Calu3 (cell line): ENCODE measurements at regions not wholly inside any gene's neighbourhood (a gene's known extent, or its start where the extent isn't known, plus 50 kb on each side); places are given as distances from the start of the nearest gene placed in this dataset.

Experiments
- BruUV-seq: library from RNA; stranded (reverse); fragments of 400-500 nt; replicated peaks from 2 replicates; lab custom pipeline; 2021; lab: Mats Ljungman, UMichigan
- CTCF ChIA-PET: fragments of 300-600 bp; sonication (Branson Sonifier 250); formaldehyde crosslinking; loops from one replicate; lab custom pipeline; 2022; ENCODE audit warnings: antibody characterized with exemption; lab: Charles Lee
- DNase-seq: peaks from one replicate; pipeline ENCODE4 v3.0.0; 2022
- H3K27ac Mint-ChIP-seq: one replicate; pipeline ENCODE4 v1.8.0; 2022; ENCODE audit warnings: mixed read lengths; ENCODE audit not compliant: unreplicated experiment
- H3K27me3 Mint-ChIP-seq: one replicate; pipeline ENCODE4 v1.8.0; 2022; ENCODE audit warnings: mixed read lengths; ENCODE audit not compliant: unreplicated experiment
- H3K36me3 Mint-ChIP-seq: one replicate; pipeline ENCODE4 v1.8.0; 2022; ENCODE audit warnings: mild to moderate bottlenecking, moderate library complexity, mixed read lengths; ENCODE audit not compliant: insufficient read depth, unreplicated experiment
- H3K4me1 Mint-ChIP-seq: one replicate; pipeline ENCODE4 v1.8.0; 2022; ENCODE audit warnings: mild to moderate bottlenecking, low read depth, mixed read lengths; ENCODE audit not compliant: unreplicated experiment
- H3K4me3 Mint-ChIP-seq: one replicate; pipeline ENCODE4 v1.8.0; 2022; ENCODE audit warnings: mild to moderate bottlenecking, low read depth, moderate library complexity, mixed read lengths; ENCODE audit not compliant: unreplicated experiment
- H3K9me3 Mint-ChIP-seq: one replicate; pipeline ENCODE4 v1.8.0; 2022; ENCODE audit warnings: low read depth, mixed read lengths; ENCODE audit not compliant: unreplicated experiment
- CTCF ChIP-seq: fragments of 200-600 bp; IDR thresholded peaks from one replicate; pipeline ENCODE4 v1.8.0; 2022; ENCODE audit warnings: antibody characterized with exemption; ENCODE audit not compliant: unreplicated experiment
- intact Hi-C: fragments of 100-400 bp; cut with micrococcal nuclease; formaldehyde crosslinking; loops from one replicate; pipeline ENCODE4 v1.10.0; 2022; ENCODE audit not compliant: unreplicated experiment

- CTCF ChIA-PET = no interaction called here
Observed at GRCh38 chr12:58765076-58765475, 155.2 kb downstream of the LRIG3 start.

GRCh38 chr12:58765653-58766512 is 154.4 kb downstream of the LRIG3 start:
- Mint-ChIP-seq H3K4me3 (no peak overlapping the region), H3K4me1 (peaks cover 18% of the 10 kb centered on the region), H3K27me3 (no peaks in the 10 kb centered on the region), H3K36me3 (no peaks in the 10 kb centered on the region), H3K27ac (peak overlapping the region; percentile 7), H3K9me3 (peaks cover 3% of the 10 kb centered on the region)
- no peak for TF ChIP-seq CTCF
- CTCF ChIA-PET = interaction anchor here (0.9 kb wide), 1 partner anchor 49 kb away, joined by 3 read pairs; no protein-coding TSS in a partner anchor
- intact Hi-C loops = no loop called here
- DNase-seq = peak; percentile 4
- no TSS peak for BruUV-seq

More at GRCh38 chr12:58765076-58765475, 155.2 kb downstream of the LRIG3 start:
- Mint-ChIP-seq H3K9me3 (peaks cover 3% of the 10 kb centered on the region), H3K36me3 (no peaks in the 10 kb centered on the region), H3K27me3 (no peaks in the 10 kb centered on the region), H3K27ac (no peak overlapping the region), H3K4me3 (no peak overlapping the region), H3K4me1 (peaks cover 18% of the 10 kb centered on the region)
- BruUV-seq = no TSS peak
- intact Hi-C loops = no loop called here
- no peak for TF ChIP-seq CTCF
- no peak for DNase-seq

GRCh38 chr12:58766513-58766870 is 153.8 kb downstream of the LRIG3 start:
- intact Hi-C loops = no loop called here
- CTCF ChIA-PET = interaction anchor here (0.9 kb wide), 1 partner anchor 50 kb away, joined by 3 read pairs; no protein-coding TSS in a partner anchor
- BruUV-seq = no TSS peak
- Mint-ChIP-seq H3K36me3 (no peaks in the 10 kb centered on the region), H3K27me3 (no peaks in the 10 kb centered on the region), H3K27ac (peak overlapping the region; percentile 7), H3K9me3 (peaks cover 3% of the 10 kb centered on the region), H3K4me1 (peaks cover 18% of the 10 kb centered on the region), H3K4me3 (no peak overlapping the region)
- no peak for TF ChIP-seq CTCF
- DNase-seq = no peak

- intact Hi-C loops = no loop called here
- Mint-ChIP-seq H3K9me3 (peaks cover 3% of the 10 kb centered on the region), H3K36me3 (no peaks in the 10 kb centered on the region), H3K27me3 (no peaks in the 10 kb centered on the region), H3K4me1 (peaks cover 18% of the 10 kb centered on the region), H3K4me3 (no peak overlapping the region), H3K27ac (no peak overlapping the region)
- DNase-seq = no peak
- TF ChIP-seq CTCF = no peak
- CTCF ChIA-PET = no interaction called here
- no TSS peak for BruUV-seq
Observed at GRCh38 chr12:58767496-58767895, 152.8 kb downstream of the LRIG3 start.
